ENCODE measurements at regions not wholly inside any gene's neighbourhood (a gene's known extent, or its start where the extent isn't known, plus 50 kb on each side); places are given as distances from the start of the nearest gene placed in this dataset.

DNA sequence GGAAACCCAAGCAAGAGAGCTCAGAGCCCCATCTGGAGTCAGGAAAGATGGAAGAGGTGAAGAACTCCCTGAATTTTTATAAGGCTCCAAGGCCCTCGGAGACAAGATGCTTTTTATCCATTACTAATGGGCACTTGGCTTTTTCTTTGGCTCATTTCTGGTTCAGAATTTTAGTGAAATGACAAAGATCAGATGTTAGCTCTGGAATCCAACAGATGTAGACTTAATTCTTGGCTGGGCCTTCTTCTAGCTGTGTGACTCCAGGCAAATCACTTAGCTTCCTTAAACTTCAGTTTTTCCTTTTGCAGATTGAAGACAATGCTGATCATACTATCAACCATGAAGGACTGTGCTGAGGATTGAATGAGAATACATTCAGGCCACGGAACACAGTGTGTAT lies 85.2 kb downstream of the HRH4 start:
- no peaks in the 10 kb centered on the region for H3K36me3 ChIP-seq (replicated peaks in 1 of 2)
- H3K4me3 ChIP-seq = no peak overlapping the region
- no peak for DNase-seq
- no peaks in the 10 kb centered on the region for H3K9me3 ChIP-seq (replicated peaks in 1 of 3)
- intact Hi-C loops (cut with DNase I) = no loop called here
- H3K4me1 ChIP-seq (replicated peaks in 1 of 2) = no peaks in the 10 kb centered on the region
- no peaks in the 10 kb centered on the region for H3K27me3 ChIP-seq
- no peak for TF ChIP-seq POLR2A (IDR thresholded peaks at IDR 0.05)
- TF ChIP-seq, protein P1, sequence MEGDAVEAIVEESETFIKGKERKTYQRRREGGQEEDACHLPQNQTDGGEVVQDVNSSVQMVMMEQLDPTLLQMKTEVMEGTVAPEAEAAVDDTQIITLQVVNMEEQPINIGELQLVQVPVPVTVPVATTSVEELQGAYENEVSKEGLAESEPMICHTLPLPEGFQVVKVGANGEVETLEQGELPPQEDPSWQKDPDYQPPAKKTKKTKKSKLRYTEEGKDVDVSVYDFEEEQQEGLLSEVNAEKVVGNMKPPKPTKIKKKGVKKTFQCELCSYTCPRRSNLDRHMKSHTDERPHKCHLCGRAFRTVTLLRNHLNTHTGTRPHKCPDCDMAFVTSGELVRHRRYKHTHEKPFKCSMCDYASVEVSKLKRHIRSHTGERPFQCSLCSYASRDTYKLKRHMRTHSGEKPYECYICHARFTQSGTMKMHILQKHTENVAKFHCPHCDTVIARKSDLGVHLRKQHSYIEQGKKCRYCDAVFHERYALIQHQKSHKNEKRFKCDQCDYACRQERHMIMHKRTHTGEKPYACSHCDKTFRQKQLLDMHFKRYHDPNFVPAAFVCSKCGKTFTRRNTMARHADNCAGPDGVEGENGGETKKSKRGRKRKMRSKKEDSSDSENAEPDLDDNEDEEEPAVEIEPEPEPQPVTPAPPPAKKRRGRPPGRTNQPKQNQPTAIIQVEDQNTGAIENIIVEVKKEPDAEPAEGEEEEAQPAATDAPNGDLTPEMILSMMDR (IDR thresholded peaks at IDR 0.05) = no peak
- 82 to 89% (median 86%) methylated on average over 2 of the region's 2 CpGs for WGBS, 4 donors
- H3K27ac ChIP-seq = no peak overlapping the region

DNA sequence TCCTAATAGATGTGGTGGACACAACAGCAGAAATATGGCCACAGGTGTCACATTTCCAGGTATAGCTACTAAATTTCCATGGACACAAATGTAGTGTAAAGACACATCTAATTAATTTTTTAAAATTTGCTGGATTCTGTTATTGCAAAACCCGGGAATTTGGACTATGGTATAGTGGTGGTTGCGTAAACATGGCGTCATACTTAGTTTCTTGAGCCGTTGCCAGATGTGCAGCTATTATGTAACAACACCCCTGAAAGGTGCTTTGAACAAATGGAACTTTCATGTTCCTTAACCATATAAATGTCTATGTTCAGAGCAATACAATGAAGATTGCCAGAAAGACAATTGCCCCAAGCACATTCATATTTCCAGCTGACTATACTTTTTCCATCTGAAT lies 85.9 kb downstream of the HRH4 start:
- no peak overlapping the region for H3K27ac ChIP-seq
- no peak for DNase-seq
- intact Hi-C loops (cut with DNase I) = no loop called here
- no peaks in the 10 kb centered on the region for H3K27me3 ChIP-seq
- H3K4me3 ChIP-seq = no peak overlapping the region
- no peaks in the 10 kb centered on the region for H3K36me3 ChIP-seq (replicated peaks in 1 of 2)
- H3K4me1 ChIP-seq (replicated peaks in 1 of 2) = no peaks in the 10 kb centered on the region
- TF ChIP-seq POLR2A (IDR thresholded peaks at IDR 0.05) = no peak
- TF ChIP-seq, protein P1 (IDR thresholded peaks at IDR 0.05) = no peak
- no peaks in the 10 kb centered on the region for H3K9me3 ChIP-seq (replicated peaks in 1 of 3)
- 72 to 90% (median 79%) methylated on average over 4 of the region's 4 CpGs for WGBS, 4 donors

DNA sequence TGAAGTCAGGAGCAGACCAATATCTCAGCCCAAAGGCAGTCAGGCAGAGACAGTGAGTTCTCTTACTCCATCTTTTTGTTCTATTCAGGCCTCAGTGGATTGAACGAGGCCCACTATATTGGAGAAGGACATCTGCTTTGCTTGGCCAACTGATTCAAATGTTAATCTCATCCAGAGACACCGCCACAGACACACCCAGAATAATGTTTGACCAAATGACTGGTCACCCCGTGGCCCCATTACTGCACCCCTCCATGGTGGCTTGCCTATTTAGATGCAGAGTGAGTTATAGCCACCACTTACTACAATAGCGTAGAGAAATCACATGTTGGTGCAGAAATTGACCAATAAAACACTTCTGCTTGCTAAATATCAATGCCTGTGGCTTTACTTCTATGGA lies 88.1 kb downstream of the HRH4 start:
- TF ChIP-seq, protein P1 (IDR thresholded peaks at IDR 0.05) = no peak
- no peak for TF ChIP-seq POLR2A (IDR thresholded peaks at IDR 0.05)
- H3K4me3 ChIP-seq = no peak overlapping the region
- H3K9me3 ChIP-seq (replicated peaks in 1 of 3) = no peaks in the 10 kb centered on the region
- 93 to 96% (median 94%) methylated on average over 4 of the region's 4 CpGs for WGBS, 4 donors
- H3K36me3 ChIP-seq (replicated peaks in 1 of 2) = no peaks in the 10 kb centered on the region
- H3K27me3 ChIP-seq = no peaks in the 10 kb centered on the region
- H3K27ac ChIP-seq = no peak overlapping the region
- intact Hi-C loops (cut with DNase I) = no loop called here
- DNase-seq = no peak
- no peaks in the 10 kb centered on the region for H3K4me1 ChIP-seq (replicated peaks in 1 of 2)

DNA sequence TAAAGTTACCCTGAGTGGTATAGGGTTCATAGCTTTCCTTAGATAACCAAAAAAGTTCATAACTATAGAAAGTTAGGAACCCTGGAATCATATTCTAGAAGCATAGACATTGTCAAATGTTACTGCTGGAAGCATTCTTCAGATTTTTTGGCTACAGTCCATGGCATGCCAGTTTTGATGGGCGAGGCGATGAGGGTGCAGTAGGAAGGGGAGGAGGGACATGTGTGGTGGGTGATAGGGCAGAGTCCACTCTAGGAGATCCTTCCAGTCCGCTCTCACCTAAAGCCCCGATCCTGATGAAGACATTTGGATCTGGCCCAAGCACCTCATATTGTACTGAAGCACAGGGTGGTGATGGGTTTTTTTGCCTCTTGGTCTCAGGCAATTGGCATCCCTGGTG lies 91.8 kb downstream of the HRH4 start:
- intact Hi-C loops (cut with DNase I) = no loop called here
- WGBS, 4 donors = 89 to 91% (median 90%) methylated on average over 4 of the region's 4 CpGs
- Histone ChIP-seq H3K9me3 (replicated peaks in 1 of 3) (no peaks in the 10 kb centered on the region), H3K36me3 (replicated peaks in 1 of 2) (no peaks in the 10 kb centered on the region), H3K27me3 (no peaks in the 10 kb centered on the region), H3K4me1 (replicated peaks in 1 of 2) (no peaks in the 10 kb centered on the region), H3K27ac (no peak overlapping the region), H3K4me3 (no peak overlapping the region)
- DNase-seq = no peak
- TF ChIP-seq, protein P1 (IDR thresholded peaks at IDR 0.05) = no peak
- no peak for TF ChIP-seq POLR2A (IDR thresholded peaks at IDR 0.05)

Data from adrenal gland (tissue), 9 donors.